Heart left ventricle (tissue), 13 donors: ENCODE measurements at regions not wholly inside any gene's neighbourhood (a gene's known extent, or its start where the extent isn't known, plus 50 kb on each side); places are given as distances from the start of the nearest gene placed in this dataset.

ENCODE experiments used
- POLR2A ChIP-seq, 2 donors: fragments of 450-650 bp; IDR thresholded peaks; one replicate each; pipeline ENCODE4 v1.6.1; 2017; ENCODE audit warnings: antibody characterized with exemption in 2 of 2, mild to moderate bottlenecking in 2 of 2, moderate library complexity in 2 of 2
- TF ChIP-seq, protein P1 (sequence below), 12 donors: fragments of 200-600 bp; sonication (generic) in 4 of 12; IDR thresholded peaks; one replicate each; pipeline versions ENCODE4 v1.5.0 to v1.8.0; 2018 to 2022; ENCODE audit warnings: antibody characterized with exemption in 12 of 12, mild to moderate bottlenecking in 5 of 12
- donor health status: ischemic (EF 13 %, LVEDD 7.1; RV severe dilation, severe dysfunction).
- donor health status: DM: no; HTN: yes; CAD: no.
- donor health status: DM: no; HTN: no; CAD: no.
- donor health status: ischemic (EF 25% LVEDD 6.9; RV normal size, moderate dysfunction).
- donor health status: ischemic (EF 25% LVEDD 5.7; RV mildly dilated, moderate dysfunction).
- donor health status: ischemic (EF 35%, LVEDD 5.7; RV mildly dilated, moderate dysfunction).
- donor health status: nonischemic (EF 11% LVEDD 7.7; RV severe dilation, severe dysfunction).
- donor health status: DM: yes; HTN: yes; CAD: no.
- donor health status: PGD.
- donor health status: ischemic (EF 29% LVEDD 5.4; RV normal size, mild dysfunction).
- donor health status: nonischemic (EF 23%, LVEDD 6.1; RV moderate dilation, normal function).

DNA sequence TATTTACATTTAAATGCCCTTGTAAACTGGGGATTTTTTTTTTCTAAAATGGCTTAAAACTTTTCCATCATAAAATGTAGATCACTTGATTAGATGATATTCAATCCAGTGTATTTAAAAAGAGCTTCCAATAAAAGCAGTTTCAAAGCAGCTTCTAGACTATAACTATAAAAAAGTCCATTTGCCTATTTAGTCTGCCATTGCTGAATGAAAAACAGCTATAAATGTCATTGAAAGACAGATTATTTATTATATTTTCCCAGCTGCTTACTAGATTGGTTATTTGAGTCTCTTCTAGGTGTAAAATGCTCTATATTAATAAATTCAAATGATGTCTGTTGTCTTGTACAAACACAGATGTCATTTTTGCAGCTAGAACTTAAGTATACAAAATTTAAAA is 414.8 kb downstream of the RMST start:
- TF ChIP-seq, protein P1, sequence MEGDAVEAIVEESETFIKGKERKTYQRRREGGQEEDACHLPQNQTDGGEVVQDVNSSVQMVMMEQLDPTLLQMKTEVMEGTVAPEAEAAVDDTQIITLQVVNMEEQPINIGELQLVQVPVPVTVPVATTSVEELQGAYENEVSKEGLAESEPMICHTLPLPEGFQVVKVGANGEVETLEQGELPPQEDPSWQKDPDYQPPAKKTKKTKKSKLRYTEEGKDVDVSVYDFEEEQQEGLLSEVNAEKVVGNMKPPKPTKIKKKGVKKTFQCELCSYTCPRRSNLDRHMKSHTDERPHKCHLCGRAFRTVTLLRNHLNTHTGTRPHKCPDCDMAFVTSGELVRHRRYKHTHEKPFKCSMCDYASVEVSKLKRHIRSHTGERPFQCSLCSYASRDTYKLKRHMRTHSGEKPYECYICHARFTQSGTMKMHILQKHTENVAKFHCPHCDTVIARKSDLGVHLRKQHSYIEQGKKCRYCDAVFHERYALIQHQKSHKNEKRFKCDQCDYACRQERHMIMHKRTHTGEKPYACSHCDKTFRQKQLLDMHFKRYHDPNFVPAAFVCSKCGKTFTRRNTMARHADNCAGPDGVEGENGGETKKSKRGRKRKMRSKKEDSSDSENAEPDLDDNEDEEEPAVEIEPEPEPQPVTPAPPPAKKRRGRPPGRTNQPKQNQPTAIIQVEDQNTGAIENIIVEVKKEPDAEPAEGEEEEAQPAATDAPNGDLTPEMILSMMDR (IDR thresholded peaks at IDR 0.05), result no peak
- no peak for TF ChIP-seq POLR2A (IDR thresholded peaks at IDR 0.05)
